Prostate gland (tissue), 2 donors: ENCODE measurements at regions not wholly inside any gene's neighbourhood (a gene's known extent, or its start where the extent isn't known, plus 50 kb on each side); places are given as distances from the start of the nearest gene placed in this dataset.

Experiments used
- DNase-seq: peaks from one replicate; pipeline ENCODE4 v3.0.0-alpha.2; 2019; ENCODE audit warnings: low spot score
- H3K27ac ChIP-seq, 2 donors: fragments of 200-600 bp; sonication (generic); 2 replicates each; pipeline ENCODE4 v1.5.1; 2017 to 2019
- H3K27me3 ChIP-seq: fragments of 200-600 bp; sonication (generic); replicated peaks from 2 replicates; pipeline ENCODE4 v1.5.1; 2019; ENCODE audit not compliant: insufficient read depth
- H3K36me3 ChIP-seq, 2 donors: fragments of 200-600 bp; sonication (generic); 1 replicate in 1 of 2; 2 replicates in 1 of 2; pipeline versions ENCODE4 v1.5.1 to v1.8.1; 2017 to 2019
- H3K4me1 ChIP-seq: fragments of 200-600 bp; sonication (generic); replicated peaks from 2 replicates; pipeline ENCODE4 v1.5.1; 2019
- H3K4me3 ChIP-seq, 2 donors: fragments of 200-600 bp; sonication (generic); 2 replicates each; pipeline ENCODE4 v1.5.1; 2017 to 2019
- H3K9me3 ChIP-seq: fragments of 200-600 bp; sonication (generic); 2 replicates; pipeline ENCODE4 v1.5.1; 2017
- POLR2A ChIP-seq: fragments of 450-650 bp; IDR thresholded peaks from one replicate; pipeline ENCODE4 v1.6.1; 2016; ENCODE audit warnings: antibody characterized with exemption, mild to moderate bottlenecking
- POLR2AphosphoS5 ChIP-seq: sonication (generic); formaldehyde crosslinking; IDR thresholded peaks from one replicate; pipeline ENCODE4 v1.6.1; 2017; ENCODE audit warnings: antibody characterized with exemption
- WGBS: methylation state at CpG from one replicate; pipeline ENCODE4 v1.1.5; 2018; 5-methylcytosine and 5-hydroxymethylcytosine counted together
- intact Hi-C: fragments of 100-400 bp; cut with DNase I; formaldehyde crosslinking; loops from one replicate; pipeline ENCODE4 v1.14.2; 2022
- TF ChIP-seq, protein P1 (sequence below), 4 experiments: fragments of 200-600 bp in 2 of 4; fragments of 450-650 bp in 2 of 4; sonication (generic) in 2 of 4; IDR thresholded peaks; 1 replicate in 3 of 4; 2 replicates in 1 of 4; pipeline ENCODE4 v1.5.1; 2016 to 2019; ENCODE audit warnings: antibody characterized with exemption in 4 of 4, mild to moderate bottlenecking in 2 of 4, moderate library complexity in 2 of 4

DNA sequence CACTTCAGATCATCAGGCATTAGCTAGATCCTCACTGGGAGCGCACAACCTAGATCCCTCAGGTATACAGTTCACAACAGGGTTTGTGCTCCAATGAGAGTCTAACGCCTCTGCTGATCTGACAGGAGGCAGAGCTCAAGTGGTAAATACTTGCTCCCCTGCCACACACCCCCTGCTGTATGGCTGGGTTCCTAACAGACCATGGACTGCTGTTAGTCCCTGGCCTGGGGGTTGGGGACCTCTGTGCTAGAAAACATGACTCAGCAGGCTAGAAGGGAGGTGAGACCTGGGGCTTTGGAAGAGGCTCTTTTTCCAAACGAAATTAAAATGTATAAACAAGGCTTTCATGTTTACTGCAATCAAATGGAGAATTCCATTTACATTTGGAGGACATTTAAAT lies 691.1 kb downstream of the FLRT2 start:
- DNase-seq, result no peak
- TF ChIP-seq POLR2A (no peak), POLR2AphosphoS5 (no peak)
- TF ChIP-seq, protein P1, sequence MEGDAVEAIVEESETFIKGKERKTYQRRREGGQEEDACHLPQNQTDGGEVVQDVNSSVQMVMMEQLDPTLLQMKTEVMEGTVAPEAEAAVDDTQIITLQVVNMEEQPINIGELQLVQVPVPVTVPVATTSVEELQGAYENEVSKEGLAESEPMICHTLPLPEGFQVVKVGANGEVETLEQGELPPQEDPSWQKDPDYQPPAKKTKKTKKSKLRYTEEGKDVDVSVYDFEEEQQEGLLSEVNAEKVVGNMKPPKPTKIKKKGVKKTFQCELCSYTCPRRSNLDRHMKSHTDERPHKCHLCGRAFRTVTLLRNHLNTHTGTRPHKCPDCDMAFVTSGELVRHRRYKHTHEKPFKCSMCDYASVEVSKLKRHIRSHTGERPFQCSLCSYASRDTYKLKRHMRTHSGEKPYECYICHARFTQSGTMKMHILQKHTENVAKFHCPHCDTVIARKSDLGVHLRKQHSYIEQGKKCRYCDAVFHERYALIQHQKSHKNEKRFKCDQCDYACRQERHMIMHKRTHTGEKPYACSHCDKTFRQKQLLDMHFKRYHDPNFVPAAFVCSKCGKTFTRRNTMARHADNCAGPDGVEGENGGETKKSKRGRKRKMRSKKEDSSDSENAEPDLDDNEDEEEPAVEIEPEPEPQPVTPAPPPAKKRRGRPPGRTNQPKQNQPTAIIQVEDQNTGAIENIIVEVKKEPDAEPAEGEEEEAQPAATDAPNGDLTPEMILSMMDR (IDR thresholded peaks at IDR 0.05), result no peak

DNA sequence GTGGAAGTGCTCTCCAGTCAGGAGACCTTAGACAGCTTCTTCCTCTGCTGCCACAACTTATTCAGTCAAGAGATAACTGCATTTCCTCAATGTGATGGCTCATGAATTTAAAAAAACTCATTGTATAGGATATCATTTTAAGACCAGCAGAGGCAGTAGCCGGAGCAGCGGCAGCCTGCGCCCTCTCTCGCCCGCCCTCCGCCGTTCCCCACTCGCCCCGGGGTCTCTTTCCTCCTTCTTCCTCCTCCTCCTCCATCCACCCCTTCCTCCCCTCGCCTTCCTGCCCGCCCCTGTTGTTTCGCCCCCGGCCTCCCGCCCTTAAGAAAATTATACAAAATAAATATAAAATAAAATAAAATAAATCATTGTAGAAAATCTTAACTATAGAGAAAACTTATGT lies 687.6 kb downstream of the FLRT2 start:
- H3K4me1 ChIP-seq, result no peaks in the 10 kb centered on the region
- no peak overlapping the region for H3K27ac ChIP-seq
- H3K36me3 ChIP-seq, result no peaks in the 10 kb centered on the region
- no peaks in the 10 kb centered on the region for H3K27me3 ChIP-seq
- no peak overlapping the region for H3K4me3 ChIP-seq
- no peak for DNase-seq
- WGBS, result 91% methylated on average over 14 of the region's 14 CpGs
- no peaks in the 10 kb centered on the region for H3K9me3 ChIP-seq
- intact Hi-C loops, result no loop called here
- no peak for TF ChIP-seq POLR2A
- no peak for TF ChIP-seq POLR2AphosphoS5
- TF ChIP-seq, protein P1 (IDR thresholded peaks at IDR 0.05), result no peak

More for the DNA sequence above, 691.1 kb downstream of the FLRT2 start:
- H3K27ac ChIP-seq, result no peak overlapping the region
- 70% methylated on average over 3 of the region's 3 CpGs for WGBS
- no peaks in the 10 kb centered on the region for H3K4me1 ChIP-seq
- intact Hi-C loops, result no loop called here
- H3K36me3 ChIP-seq, result no peaks in the 10 kb centered on the region
- H3K4me3 ChIP-seq, result no peak overlapping the region
- H3K9me3 ChIP-seq, result no peaks in the 10 kb centered on the region
- H3K27me3 ChIP-seq, result no peaks in the 10 kb centered on the region

DNA sequence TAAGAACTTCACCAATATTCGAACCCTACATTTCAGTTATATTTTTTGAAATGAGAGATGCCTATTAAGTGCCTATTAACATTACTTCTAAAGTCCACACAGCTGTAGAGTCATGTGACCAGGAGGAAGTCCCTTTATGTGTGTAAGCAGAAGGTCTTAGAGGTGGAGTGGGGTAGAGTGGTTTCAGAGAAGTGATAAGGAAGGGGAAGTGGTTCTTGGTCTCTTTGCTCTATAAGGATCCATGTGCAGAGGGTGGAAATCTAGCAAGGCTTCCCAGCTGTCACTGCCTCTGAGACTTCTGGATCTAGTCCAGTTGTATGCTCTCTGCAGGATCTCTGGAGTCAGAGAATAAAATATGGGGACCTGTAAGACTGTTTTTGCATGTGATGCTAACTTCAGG lies 673.9 kb downstream of the FLRT2 start:
- intact Hi-C loops, result no loop called here
- Histone ChIP-seq H3K36me3 (no peaks in the 10 kb centered on the region), H3K4me3 (no peak overlapping the region), H3K27me3 (no peaks in the 10 kb centered on the region), H3K4me1 (no peaks in the 10 kb centered on the region), H3K9me3 (no peaks in the 10 kb centered on the region), H3K27ac (no peak overlapping the region)
- DNase-seq, result no peak
- TF ChIP-seq POLR2A (no peak), POLR2AphosphoS5 (no peak)
- TF ChIP-seq, protein P1 (IDR thresholded peaks at IDR 0.05), result no peak
- WGBS, result 69% methylated on average over 1 of the region's 1 CpG

DNA sequence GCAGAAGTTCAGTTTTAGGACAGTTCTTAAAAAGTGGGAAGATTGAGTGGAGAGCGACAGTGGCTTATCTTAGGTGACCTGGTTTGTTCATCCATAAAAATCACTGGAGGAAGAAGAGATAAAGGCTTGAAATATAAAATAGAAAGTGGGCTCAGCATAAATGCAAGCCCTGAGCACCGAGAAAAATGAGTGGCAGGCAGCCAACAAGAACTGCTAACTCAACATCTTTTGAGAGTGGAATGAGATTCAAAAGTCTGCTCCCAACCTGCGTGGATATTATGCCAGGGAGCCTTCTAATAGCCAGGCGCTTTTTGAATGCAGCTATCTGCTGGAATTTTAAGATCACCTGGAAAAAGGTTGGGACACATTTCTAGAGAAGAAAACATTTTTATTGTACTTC lies 666.5 kb downstream of the FLRT2 start:
- Histone ChIP-seq H3K36me3 (no peaks in the 10 kb centered on the region), H3K27ac (no peak overlapping the region), H3K9me3 (no peaks in the 10 kb centered on the region), H3K4me1 (no peaks in the 10 kb centered on the region), H3K4me3 (no peak overlapping the region), H3K27me3 (no peaks in the 10 kb centered on the region)
- no peak for DNase-seq
- intact Hi-C loops, result no loop called here
- WGBS, result 32% methylated on average over 4 of the region's 4 CpGs
- TF ChIP-seq, protein P1 (IDR thresholded peaks at IDR 0.05), result no peak
- TF ChIP-seq POLR2AphosphoS5 (no peak), POLR2A (no peak)

DNA sequence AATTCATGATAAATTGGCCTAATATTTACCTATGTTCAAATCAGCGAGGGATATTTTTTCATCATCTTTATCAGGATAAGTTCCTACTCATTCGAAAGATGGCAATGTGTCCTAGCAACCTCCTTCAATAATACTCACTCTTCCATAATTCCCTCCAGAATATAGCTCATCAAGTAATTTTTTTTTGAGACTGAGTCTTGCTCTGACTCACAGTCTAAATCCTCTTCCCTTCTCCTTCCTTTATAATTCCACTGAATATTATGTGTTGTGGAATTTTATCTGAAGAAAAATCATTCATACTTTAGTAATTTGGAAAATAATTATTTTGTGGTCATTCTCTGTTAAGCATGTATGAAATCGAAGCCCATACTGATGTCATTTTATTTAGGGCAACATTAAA lies 663.8 kb downstream of the FLRT2 start:
- 88% methylated on average over 3 of the region's 3 CpGs for WGBS
- no peaks in the 10 kb centered on the region for H3K36me3 ChIP-seq
- no peak overlapping the region for H3K4me3 ChIP-seq
- DNase-seq, result no peak
- H3K27ac ChIP-seq, result no peak overlapping the region
- no peaks in the 10 kb centered on the region for H3K27me3 ChIP-seq
- H3K4me1 ChIP-seq, result no peaks in the 10 kb centered on the region
- intact Hi-C loops, result no loop called here
- no peaks in the 10 kb centered on the region for H3K9me3 ChIP-seq
- TF ChIP-seq POLR2AphosphoS5, result no peak
- TF ChIP-seq, protein P1 (IDR thresholded peaks at IDR 0.05), result no peak
- TF ChIP-seq POLR2A, result no peak
